T1000 (cell line): ENCODE measurements at regions not wholly inside any gene's neighbourhood (a gene's known extent, or its start where the extent isn't known, plus 50 kb on each side); places are given as distances from the start of the nearest gene placed in this dataset.
"Not testable (repeated sequence)": the region's sequence is repeated elsewhere in the genome, so short reads cannot be mapped to it uniquely, and the experiment has no call there.

ENCODE experiments used
- DNase-seq: peaks from one replicate; lab custom pipeline; 2025; ENCODE audit warnings: mixed read lengths; lab: John Stamatoyannopoulos, UW

- DNase-seq, result no peak
Observed at GRCh38 chr2:12452185-12452584, 264.6 kb upstream of the TRIB2 start.

GRCh38 chr2:12453731-12454130, 263.0 kb upstream of the TRIB2 start:
- no peak for DNase-seq

- no peak for DNase-seq
Observed at GRCh38 chr2:12455661-12456060, 261.1 kb upstream of the TRIB2 start.

- DNase-seq, result peak; percentile 70
Observed at GRCh38 chr2:12456293-12457106, 260.2 kb upstream of the TRIB2 start.

GRCh38 chr2:12457831-12458230, 258.9 kb upstream of the TRIB2 start:
- DNase-seq, result no peak

GRCh38 chr2:12463189-12463588, 253.5 kb upstream of the TRIB2 start:
- DNase-seq, result no peak

GRCh38 chr2:12465631-12466135, 251.1 kb upstream of the TRIB2 start:
- no peak for DNase-seq

GRCh38 chr2:12467303-12467702, 249.4 kb upstream of the TRIB2 start:
- DNase-seq, result no peak

GRCh38 chr2:12469141-12469561, 247.6 kb upstream of the TRIB2 start:
- DNase-seq, result no peak

GRCh38 chr2:12472265-12472664, 244.5 kb upstream of the TRIB2 start:
- not testable (repeated sequence) for DNase-seq

GRCh38 chr2:12478151-12479064, 238.3 kb upstream of the TRIB2 start:
- no peak for DNase-seq

- no peak for DNase-seq
Observed at GRCh38 chr2:12479065-12479601, 237.6 kb upstream of the TRIB2 start.

- no peak for DNase-seq
Observed at GRCh38 chr2:12484536-12485115, 232.1 kb upstream of the TRIB2 start.

GRCh38 chr2:12486205-12487118, 230.3 kb upstream of the TRIB2 start:
- DNase-seq, result no peak

- DNase-seq, result no peak
Observed at GRCh38 chr2:12487253-12488004, 229.3 kb upstream of the TRIB2 start.

GRCh38 chr2:12488352-12489318, 228.1 kb upstream of the TRIB2 start:
- no peak for DNase-seq

- DNase-seq, result no peak
Observed at GRCh38 chr2:12490641-12491040, 226.1 kb upstream of the TRIB2 start.

GRCh38 chr2:12492360-12492759, 224.4 kb upstream of the TRIB2 start:
- DNase-seq, result not testable (repeated sequence)

GRCh38 chr2:12493031-12493513, 223.7 kb upstream of the TRIB2 start:
- DNase-seq, result peak; percentile 77
